WTC11 (cell line): ENCODE measurements at regions not wholly inside any gene's neighbourhood (a gene's known extent, or its start where the extent isn't known, plus 50 kb on each side); places are given as distances from the start of the nearest gene placed in this dataset.

Experiments
- ATAC-seq: fragments of 200-7000 bp; cut with Tn5 transposase; 2 replicates; pipeline ENCODE4 v1.10.0; 2021; ENCODE audit warnings: mild to moderate bottlenecking, moderate library complexity
- CTCF ChIA-PET: fragments of 300-600 bp; sonication (Branson Sonifier 250); formaldehyde crosslinking; loops from one replicate; lab custom pipeline; 2021; ENCODE audit warnings: antibody characterized with exemption; lab: Charles Lee
- POLR2A ChIA-PET: fragments of 350-600 bp; sonication (Branson Sonifier 250); formaldehyde crosslinking; loops from one replicate; lab custom pipeline; 2021; ENCODE audit warnings: antibody characterized with exemption; lab: Charles Lee
- DNase-seq: peaks from one replicate; pipeline ENCODE4 v3.0.0; 2021; ENCODE audit warnings: low spot score
- H3K27ac Mint-ChIP-seq: 2 replicates; pipeline ENCODE4 v1.8.0; 2021; ENCODE audit warnings: mixed read lengths
- H3K27me3 Mint-ChIP-seq: 2 replicates; pipeline ENCODE4 v1.8.0; 2021; ENCODE audit warnings: low read depth, mild to moderate bottlenecking, moderate library complexity, mixed read lengths
- H3K36me3 Mint-ChIP-seq: 2 replicates; pipeline ENCODE4 v1.8.0; 2021; ENCODE audit warnings: mixed read lengths
- H3K4me1 Mint-ChIP-seq: 2 replicates; pipeline ENCODE4 v1.8.0; 2022; ENCODE audit warnings: mixed read lengths
- H3K4me3 Mint-ChIP-seq: 2 replicates; pipeline ENCODE4 v1.8.0; 2021; ENCODE audit warnings: mild to moderate bottlenecking, moderate library complexity, mixed read lengths
- H3K9me3 Mint-ChIP-seq: 2 replicates; pipeline ENCODE4 v1.8.0; 2021; ENCODE audit warnings: mixed read lengths
- AFF4 ChIP-seq: sonication (generic); formaldehyde crosslinking; IDR thresholded peaks from 2 replicates; pipeline ENCODE4 v1.8.1; 2023; ENCODE audit warnings: mild to moderate bottlenecking, missing genetic modification reagents, borderline replicate concordance
- CREB1 ChIP-seq: sonication (generic); formaldehyde crosslinking; IDR thresholded peaks from 2 replicates; pipeline ENCODE4 v1.8.0; 2023; ENCODE audit warnings: mild to moderate bottlenecking, missing genetic modification reagents
- ELF4 ChIP-seq: sonication (generic); formaldehyde crosslinking; IDR thresholded peaks from 2 replicates; pipeline ENCODE4 v1.8.1; 2022; ENCODE audit warnings: low read depth, mild to moderate bottlenecking, moderate library complexity, missing genetic modification reagents
- EMX1 ChIP-seq: fragments of 250-450 bp; sonication (Bioruptor Pico); IDR thresholded peaks from 2 replicates; pipeline ENCODE4 v1.8.0; 2021; ENCODE audit warnings: mild to moderate bottlenecking
- FOXP1 ChIP-seq: sonication (generic); formaldehyde crosslinking; IDR thresholded peaks from 2 replicates; pipeline ENCODE4 v1.8.0; 2022; ENCODE audit warnings: missing genetic modification reagents, mild to moderate bottlenecking, moderate library complexity, borderline replicate concordance
- GTF2I ChIP-seq: fragments of 250-450 bp; sonication (Bioruptor Pico); conservative IDR thresholded peaks from 2 replicates; pipeline ENCODE4 v1.4.0; 2021; ENCODE audit warnings: mild to moderate bottlenecking
- HMGA2 ChIP-seq: fragments of 250-450 bp; sonication (Bioruptor Pico); IDR thresholded peaks from 2 replicates; pipeline ENCODE4 v1.4.0; 2021; ENCODE audit warnings: mild to moderate bottlenecking, moderate library complexity
- IRF2 ChIP-seq: sonication (generic); formaldehyde crosslinking; IDR thresholded peaks from 2 replicates; pipeline ENCODE4 v1.8.0; 2022; ENCODE audit warnings: low read depth, missing genetic modification reagents, borderline replicate concordance
- NFE2L1 ChIP-seq: sonication (generic); formaldehyde crosslinking; IDR thresholded peaks from 2 replicates; pipeline ENCODE4 v1.8.1; 2023; ENCODE audit warnings: missing genetic modification reagents
- OVOL2 ChIP-seq: fragments of 250-450 bp; sonication (Bioruptor Pico); IDR thresholded peaks from 2 replicates; pipeline ENCODE4 v1.9.0; 2021; ENCODE audit warnings: mild to moderate bottlenecking, borderline replicate concordance
- PREB ChIP-seq: sonication (generic); formaldehyde crosslinking; IDR thresholded peaks from 2 replicates; pipeline ENCODE4 v1.8.1; 2022; ENCODE audit warnings: mild to moderate bottlenecking, missing genetic modification reagents, moderate library complexity, borderline replicate concordance
- PRRX2 ChIP-seq: fragments of 250-450 bp; sonication (Bioruptor Pico); IDR thresholded peaks from 2 replicates; pipeline ENCODE4 v1.8.0; 2021; ENCODE audit warnings: mild to moderate bottlenecking
- SMAD3 ChIP-seq: sonication (generic); formaldehyde crosslinking; IDR thresholded peaks from 2 replicates; pipeline ENCODE4 v1.8.0; 2022; ENCODE audit warnings: missing genetic modification reagents, mild to moderate bottlenecking, borderline replicate concordance
- TCF7 ChIP-seq: sonication (generic); formaldehyde crosslinking; IDR thresholded peaks from 2 replicates; pipeline ENCODE4 v1.8.0; 2022; ENCODE audit warnings: mild to moderate bottlenecking, low read depth, missing genetic modification reagents, moderate library complexity
- TEAD1 ChIP-seq: sonication (generic); formaldehyde crosslinking; IDR thresholded peaks from 2 replicates; pipeline ENCODE4 v1.8.0; 2022; ENCODE audit warnings: mild to moderate bottlenecking, missing genetic modification reagents
- TP53 ChIP-seq: sonication (generic); formaldehyde crosslinking; IDR thresholded peaks from 2 replicates; pipeline ENCODE4 v1.8.1; 2023; ENCODE audit warnings: mild to moderate bottlenecking, missing genetic modification reagents
- ZNF219 ChIP-seq: sonication (generic); formaldehyde crosslinking; IDR thresholded peaks from 2 replicates; pipeline ENCODE4 v1.8.0; 2023; ENCODE audit warnings: missing genetic modification reagents, mild to moderate bottlenecking, borderline replicate concordance
- ZNF512 ChIP-seq: sonication (generic); formaldehyde crosslinking; IDR thresholded peaks from 2 replicates; pipeline ENCODE4 v1.8.1; 2022; ENCODE audit warnings: missing genetic modification reagents, borderline replicate concordance
- ZSCAN18 ChIP-seq: fragments of 250-450 bp; sonication (Bioruptor Pico); IDR thresholded peaks from 2 replicates; pipeline ENCODE4 v2.1.2; 2022; ENCODE audit warnings: mild to moderate bottlenecking, moderate library complexity
- TF ChIP-seq, protein P1 (sequence below): fragments of 250-450 bp; sonication (Bioruptor Pico); conservative IDR thresholded peaks from 2 replicates; pipeline ENCODE4 v1.9.0; 2021; ENCODE audit warnings: mild to moderate bottlenecking
- TF ChIP-seq, protein P2 (sequence below): sonication (generic); formaldehyde crosslinking; IDR thresholded peaks from 2 replicates; pipeline ENCODE4 v1.8.1; 2022; ENCODE audit warnings: low read depth, missing genetic modification reagents, borderline replicate concordance
- TF ChIP-seq, protein P3 (sequence below): sonication (generic); formaldehyde crosslinking; IDR thresholded peaks from 2 replicates; pipeline ENCODE4 v1.8.1; 2022; ENCODE audit warnings: mild to moderate bottlenecking, moderate library complexity, missing genetic modification reagents

DNA sequence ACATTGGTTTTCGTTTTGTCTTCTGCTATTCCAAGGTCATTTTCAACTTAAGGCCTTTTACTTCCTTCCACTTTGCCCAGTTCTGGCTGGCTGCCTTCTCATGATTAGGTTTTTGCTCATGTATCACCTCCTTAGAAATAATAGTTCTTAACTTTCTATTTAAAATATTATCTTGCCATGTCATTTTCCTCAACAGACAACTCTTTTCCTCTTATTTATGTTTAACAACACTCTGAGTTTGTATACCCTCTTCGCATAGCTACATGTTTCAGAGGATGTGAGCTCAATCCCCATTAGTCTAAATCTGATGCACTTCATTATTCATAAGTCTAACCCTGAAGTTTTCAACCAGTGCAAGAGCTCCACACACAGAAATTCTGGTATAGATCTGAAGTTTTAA, 299.1 kb downstream of the BCHE start:
- TF ChIP-seq PREB: no peak
- TF ChIP-seq ZNF219 (CRISPR knock-in tag): no peak
- no peak for TF ChIP-seq NFE2L1 (CRISPR knock-in tag)
- no peak for TF ChIP-seq GTF2I (CRISPR knock-in tag)
- no peak for TF ChIP-seq HMGA2 (CRISPR knock-in tag)
- TF ChIP-seq IRF2 (CRISPR knock-in tag): no peak
- TF ChIP-seq, protein P1, sequence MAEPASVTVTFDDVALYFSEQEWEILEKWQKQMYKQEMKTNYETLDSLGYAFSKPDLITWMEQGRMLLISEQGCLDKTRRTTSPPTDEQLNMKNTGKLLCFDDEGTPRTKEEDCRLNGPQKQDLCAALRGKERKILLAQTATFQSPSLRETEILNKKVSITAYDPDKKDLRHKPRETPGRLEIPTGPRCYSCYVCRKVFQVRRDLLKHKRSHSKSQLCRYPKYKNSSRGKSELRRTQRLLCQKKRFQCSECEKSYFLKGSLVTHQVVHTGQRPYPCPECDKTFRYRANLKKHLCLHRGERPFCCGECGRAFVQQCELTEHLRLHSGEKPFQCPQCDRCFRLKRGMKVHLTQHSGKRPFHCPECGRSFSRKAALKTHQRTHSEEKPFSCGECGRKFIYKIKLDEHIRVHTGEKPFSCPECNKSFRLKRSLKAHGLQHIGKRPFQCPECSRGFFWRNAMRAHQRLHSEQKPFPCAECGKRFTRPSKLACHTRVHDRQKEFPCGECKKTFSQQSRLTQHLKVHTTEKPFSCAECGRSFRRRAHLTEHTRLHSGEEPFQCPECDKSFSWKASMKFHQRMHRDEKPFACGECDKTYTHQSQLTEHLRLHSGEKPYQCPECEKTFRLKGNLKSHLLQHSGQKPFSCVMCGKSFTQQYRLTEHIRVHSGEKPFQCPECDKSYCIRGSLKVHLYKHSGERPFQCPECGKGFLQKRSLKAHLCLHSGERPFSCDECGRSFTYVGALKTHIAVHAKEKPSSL: no peak
- TF ChIP-seq ZNF512: no peak
- ChIA-PET CTCF (no interaction called here), POLR2A (no interaction called here)
- no peak overlapping the region for H3K4me3 Mint-ChIP-seq
- no peaks in the 10 kb centered on the region for H3K4me1 Mint-ChIP-seq
- H3K9me3 Mint-ChIP-seq: no peaks in the 10 kb centered on the region
- no peak for ATAC-seq
- H3K27ac Mint-ChIP-seq: no peak overlapping the region
- no peak for DNase-seq
- H3K27me3 Mint-ChIP-seq: no peaks in the 10 kb centered on the region
- H3K36me3 Mint-ChIP-seq: no peaks in the 10 kb centered on the region

- no peak for TF ChIP-seq TEAD1
- no peak for TF ChIP-seq TP53 (CRISPR knock-in tag)
- TF ChIP-seq, protein P2, sequence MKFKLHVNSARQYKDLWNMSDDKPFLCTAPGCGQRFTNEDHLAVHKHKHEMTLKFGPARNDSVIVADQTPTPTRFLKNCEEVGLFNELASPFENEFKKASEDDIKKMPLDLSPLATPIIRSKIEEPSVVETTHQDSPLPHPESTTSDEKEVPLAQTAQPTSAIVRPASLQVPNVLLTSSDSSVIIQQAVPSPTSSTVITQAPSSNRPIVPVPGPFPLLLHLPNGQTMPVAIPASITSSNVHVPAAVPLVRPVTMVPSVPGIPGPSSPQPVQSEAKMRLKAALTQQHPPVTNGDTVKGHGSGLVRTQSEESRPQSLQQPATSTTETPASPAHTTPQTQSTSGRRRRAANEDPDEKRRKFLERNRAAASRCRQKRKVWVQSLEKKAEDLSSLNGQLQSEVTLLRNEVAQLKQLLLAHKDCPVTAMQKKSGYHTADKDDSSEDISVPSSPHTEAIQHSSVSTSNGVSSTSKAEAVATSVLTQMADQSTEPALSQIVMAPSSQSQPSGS: no peak
- TF ChIP-seq FOXP1 (CRISPR knock-in tag): no peak
- TF ChIP-seq ELF4 (CRISPR knock-in tag): no peak
- TF ChIP-seq EMX1 (CRISPR knock-in tag): no peak
- no peak for TF ChIP-seq SMAD3 (CRISPR knock-in tag)
- TF ChIP-seq OVOL2 (CRISPR knock-in tag): no peak
- no peak for TF ChIP-seq HMGA2 (CRISPR knock-in tag)
- TF ChIP-seq PRRX2 (CRISPR knock-in tag): no peak
- TF ChIP-seq TCF7: no peak
- Mint-ChIP-seq H3K4me1 (peaks cover 9% of the 10 kb centered on the region), H3K9me3 (no peaks in the 10 kb centered on the region), H3K27ac (no peak overlapping the region), H3K4me3 (no peak overlapping the region), H3K36me3 (no peaks in the 10 kb centered on the region), H3K27me3 (no peaks in the 10 kb centered on the region)
- DNase-seq: no peak
- no peak for ATAC-seq
- POLR2A ChIA-PET: no interaction called here
- CTCF ChIA-PET: no interaction called here
Observed at GRCh38 chr3:165532851-165533250, 304.4 kb downstream of the BCHE start.

DNA sequence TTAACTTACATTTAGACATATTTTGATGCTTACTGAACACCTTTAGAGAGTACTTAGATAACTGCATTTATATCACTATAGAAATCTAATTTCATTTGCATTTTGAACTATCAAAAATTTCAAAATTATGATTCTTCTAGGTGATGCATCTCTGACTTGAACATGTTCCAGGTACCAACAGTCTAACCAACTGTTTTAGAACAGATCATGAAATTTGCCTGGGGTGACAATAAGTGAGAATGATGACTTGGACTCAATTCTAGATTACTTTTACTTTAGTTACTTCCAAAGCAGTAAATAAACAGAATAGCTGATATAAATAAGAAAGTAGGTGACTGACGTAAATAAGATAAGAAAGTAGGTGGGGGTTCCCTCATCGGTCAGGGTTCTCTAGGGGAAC, 307.8 kb downstream of the BCHE start:
- Mint-ChIP-seq H3K27me3 (no peaks in the 10 kb centered on the region), H3K36me3 (no peaks in the 10 kb centered on the region), H3K4me1 (peaks cover 12% of the 10 kb centered on the region), H3K27ac (no peak overlapping the region), H3K4me3 (no peak overlapping the region), H3K9me3 (no peaks in the 10 kb centered on the region)
- DNase-seq: no peak
- CTCF ChIA-PET: no interaction called here
- no peak for ATAC-seq
- POLR2A ChIA-PET: no interaction called here
- TF ChIP-seq AFF4 (CRISPR knock-in tag): no peak
- TF ChIP-seq, protein P3, sequence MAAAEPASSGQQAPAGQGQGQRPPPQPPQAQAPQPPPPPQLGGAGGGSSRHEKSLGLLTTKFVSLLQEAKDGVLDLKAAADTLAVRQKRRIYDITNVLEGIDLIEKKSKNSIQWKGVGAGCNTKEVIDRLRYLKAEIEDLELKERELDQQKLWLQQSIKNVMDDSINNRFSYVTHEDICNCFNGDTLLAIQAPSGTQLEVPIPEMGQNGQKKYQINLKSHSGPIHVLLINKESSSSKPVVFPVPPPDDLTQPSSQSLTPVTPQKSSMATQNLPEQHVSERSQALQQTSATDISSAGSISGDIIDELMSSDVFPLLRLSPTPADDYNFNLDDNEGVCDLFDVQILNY (CRISPR knock-in tag): no peak
- TF ChIP-seq TP53 (CRISPR knock-in tag): no peak
- no peak for TF ChIP-seq CREB1 (CRISPR knock-in tag)
- TF ChIP-seq ZSCAN18: no peak
